Common myeloid progenitor, CD34-positive (primary cell): ENCODE measurements at regions not wholly inside any gene's neighbourhood (a gene's known extent, or its start where the extent isn't known, plus 50 kb on each side); places are given as distances from the start of the nearest gene placed in this dataset.

Experiments
- CTCF ChIA-PET: fragments of 350-600 bp; sonication (Branson Sonifier 250); formaldehyde crosslinking; loops from one replicate; lab custom pipeline; 2021; ENCODE audit warnings: antibody characterized with exemption; lab: Charles Lee
- POLR2A ChIA-PET: fragments of 350-600 bp; sonication (Branson Sonifier 250); formaldehyde crosslinking; loops from one replicate; lab custom pipeline; 2021; ENCODE audit warnings: antibody characterized with exemption; lab: Charles Lee
- DNase-seq, 3 donors: peaks; one replicate each; pipeline versions ENCODE4 v3.0.0 to v3.0.0-alpha.2; 2013
- H3K27ac ChIP-seq, 2 experiments: 1 replicate in 1 of 2; 2 replicates in 1 of 2; pipeline ENCODE4 v1.7.0; 2013; ENCODE audit warnings: inconsistent platforms in 2 of 2, low read length in 2 of 2, mild to moderate bottlenecking in 2 of 2, low read depth in 1 of 2, moderate library complexity in 1 of 2; ENCODE audit not compliant: severe bottlenecking in 2 of 2, insufficient read depth in 1 of 2, poor library complexity in 1 of 2
- H3K27me3 ChIP-seq, 5 experiments: replicated peaks in 2 of 5; 1 replicate in 3 of 5; 2 replicates in 2 of 5; pipeline versions ENCODE4 v1.6.1 to v1.7.0; 2013; ENCODE audit warnings: low read length in 4 of 5, mild to moderate bottlenecking in 2 of 5, moderate library complexity in 2 of 5, inconsistent platforms in 1 of 5; ENCODE audit not compliant: insufficient read depth in 5 of 5, control insufficient read depth in 4 of 5
- H3K36me3 ChIP-seq, 4 experiments: 1 replicate in 2 of 4; 2 replicates in 2 of 4; pipeline versions ENCODE4 v1.6.1 to v1.7.0; 2013; ENCODE audit warnings: low read length in 3 of 4, control low read depth in 1 of 4, mild to moderate bottlenecking in 1 of 4; ENCODE audit not compliant: control insufficient read depth in 4 of 4, insufficient read depth in 4 of 4
- H3K4me1 ChIP-seq, 4 experiments: 1 replicate in 3 of 4; 2 replicates in 1 of 4; pipeline versions ENCODE4 v1.6.1 to v1.7.1; 2013; ENCODE audit warnings: low read length in 3 of 4, mild to moderate bottlenecking in 3 of 4, control low read depth in 1 of 4, inconsistent platforms in 1 of 4, moderate library complexity in 1 of 4; ENCODE audit not compliant: control insufficient read depth in 4 of 4, insufficient read depth in 4 of 4; ENCODE audit errors: control extremely low read depth in 1 of 4
- H3K4me3 ChIP-seq, 7 experiments: 1 replicate in 4 of 7; 2 replicates in 3 of 7; pipeline versions ENCODE4 v1.5.1 to v1.7.0; 2013; ENCODE audit warnings: mild to moderate bottlenecking in 7 of 7, low read length in 6 of 7, moderate library complexity in 6 of 7, inconsistent platforms in 2 of 7, low read depth in 2 of 7, control low read depth in 1 of 7; ENCODE audit not compliant: insufficient read depth in 4 of 7, control insufficient read depth in 1 of 7; ENCODE audit errors: extremely low read depth in 1 of 7
- H3K9me3 ChIP-seq, 5 experiments: 1 replicate in 4 of 5; 2 replicates in 1 of 5; pipeline versions ENCODE4 v1.6.1 to v1.7.1; 2013; ENCODE audit warnings: low read length in 4 of 5, mild to moderate bottlenecking in 2 of 5, inconsistent platforms in 1 of 5, low read depth in 1 of 5, moderate library complexity in 1 of 5; ENCODE audit not compliant: control insufficient read depth in 4 of 5, insufficient read depth in 2 of 5; ENCODE audit errors: control extremely low read depth in 1 of 5
- WGBS: methylation state at CpG from one replicate; pipeline ENCODE4 v1.1.5; 2013; ENCODE audit not compliant: insufficient coverage; 5-methylcytosine and 5-hydroxymethylcytosine counted together

- no peak for DNase-seq
- H3K27ac ChIP-seq: no peak overlapping the region
- ChIA-PET CTCF (no interaction called here), POLR2A (no interaction called here)
- 92% methylated on average over 21 of the region's 32 CpGs for WGBS
- H3K4me1 ChIP-seq: no peaks in the 10 kb centered on the region
- H3K27me3 ChIP-seq: peaks cover 0 to 26% (median 4%) of the 10 kb centered on the region in 5 experiments
- no peaks in the 10 kb centered on the region for H3K36me3 ChIP-seq
- H3K9me3 ChIP-seq: no peaks in the 10 kb centered on the region
- no peak overlapping the region for H3K4me3 ChIP-seq
Observed at GRCh38 chr22:49203859-49204598, 623.6 kb downstream of the BRD1 start.

GRCh38 chr22:49203091-49203858 lies 624.4 kb downstream of the BRD1 start:
- DNase-seq: peak in 1 of 3 donors; percentile 3
- no peaks in the 10 kb centered on the region for H3K9me3 ChIP-seq
- H3K4me3 ChIP-seq: no peak overlapping the region
- no peaks in the 10 kb centered on the region for H3K36me3 ChIP-seq
- no peak overlapping the region for H3K27ac ChIP-seq
- POLR2A ChIA-PET: no interaction called here
- WGBS: 72% methylated on average over 38 of the region's 38 CpGs
- CTCF ChIA-PET: no interaction called here
- no peaks in the 10 kb centered on the region for H3K4me1 ChIP-seq
- H3K27me3 ChIP-seq: peaks cover 0 to 34% (median 6%) of the 10 kb centered on the region in 5 experiments

DNA sequence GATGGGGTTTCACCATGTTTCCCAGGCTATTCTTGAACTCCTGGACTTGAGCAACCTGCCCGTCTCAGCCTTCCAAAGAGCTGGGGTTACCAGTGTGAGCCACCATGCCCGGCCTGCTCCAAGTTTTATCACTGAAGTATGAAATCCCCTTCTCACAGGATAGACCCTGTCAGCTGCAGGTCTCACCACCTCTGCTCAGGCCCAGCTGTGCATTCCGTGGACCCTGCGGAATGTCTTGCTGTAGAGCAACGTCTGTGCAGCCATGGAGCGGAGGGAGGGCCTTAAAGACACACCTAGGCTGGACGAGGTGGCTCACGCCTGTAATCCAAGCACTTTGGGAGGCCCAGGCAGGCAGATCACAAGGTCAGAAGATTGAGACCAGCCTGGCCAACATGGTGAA lies 625.4 kb downstream of the BRD1 start:
- H3K4me1 ChIP-seq: no peaks in the 10 kb centered on the region
- no peak for DNase-seq
- CTCF ChIA-PET: no interaction called here
- no peak overlapping the region for H3K27ac ChIP-seq
- peaks cover 0 to 44% (median 8%) of the 10 kb centered on the region in 5 experiments for H3K27me3 ChIP-seq
- no peaks in the 10 kb centered on the region for H3K36me3 ChIP-seq
- no peaks in the 10 kb centered on the region for H3K9me3 ChIP-seq
- POLR2A ChIA-PET: no interaction called here
- WGBS: 83% methylated on average over 8 of the region's 8 CpGs
- H3K4me3 ChIP-seq: no peak overlapping the region

- ChIA-PET CTCF (no interaction called here), POLR2A (no interaction called here)
- WGBS: 89% methylated on average over 21 of the region's 22 CpGs
- H3K4me1 ChIP-seq: no peaks in the 10 kb centered on the region
- no peak for DNase-seq
- H3K27me3 ChIP-seq: peaks cover 0 to 53% (median 12%) of the 10 kb centered on the region in 5 experiments
- no peak overlapping the region for H3K27ac ChIP-seq
- no peaks in the 10 kb centered on the region for H3K36me3 ChIP-seq
- H3K4me3 ChIP-seq: no peak overlapping the region
- no peaks in the 10 kb centered on the region for H3K9me3 ChIP-seq
Observed at GRCh38 chr22:49201046-49201970, 626.4 kb downstream of the BRD1 start.

DNA sequence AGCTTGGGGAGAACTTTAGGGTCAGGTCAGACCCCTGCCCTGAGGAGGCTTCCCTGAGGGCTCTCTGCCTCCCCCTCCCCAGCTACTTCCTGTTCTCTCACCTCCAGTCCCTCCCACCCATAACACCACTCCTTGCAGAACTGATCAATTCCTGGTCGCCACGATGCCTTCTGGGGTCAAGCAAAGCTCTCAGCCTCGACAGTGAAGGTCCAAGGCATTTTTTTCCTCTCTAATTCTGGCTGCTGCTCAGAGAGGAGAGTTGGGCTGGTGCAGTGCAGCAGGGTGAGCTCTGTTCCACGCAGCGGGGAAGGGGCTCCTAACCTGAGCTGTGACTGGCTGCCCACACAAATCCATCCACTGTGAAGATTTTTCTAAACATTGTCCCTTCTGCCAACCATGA lies 628.4 kb downstream of the BRD1 start:
- 92% methylated on average over 3 of the region's 5 CpGs for WGBS
- Histone ChIP-seq H3K27ac (no peak overlapping the region), H3K27me3 (peaks cover 0 to 62% (median 12%) of the 10 kb centered on the region in 5 experiments), H3K9me3 (no peaks in the 10 kb centered on the region), H3K4me3 (no peak overlapping the region), H3K36me3 (no peaks in the 10 kb centered on the region), H3K4me1 (no peaks in the 10 kb centered on the region)
- POLR2A ChIA-PET: no interaction called here
- no peak for DNase-seq
- CTCF ChIA-PET: no interaction called here

- 95% methylated on average over 2 of the region's 6 CpGs for WGBS
- H3K36me3 ChIP-seq: no peaks in the 10 kb centered on the region
Observed at GRCh38 chr22:49198705-49199084, 629.0 kb downstream of the BRD1 start.

More at GRCh38 chr22:49198705-49199084, 629.0 kb downstream of the BRD1 start:
- Histone ChIP-seq H3K27ac (no peak overlapping the region), H3K4me3 (no peak overlapping the region), H3K9me3 (no peaks in the 10 kb centered on the region), H3K27me3 (peaks cover 0 to 64% (median 12%) of the 10 kb centered on the region in 5 experiments), H3K4me1 (no peaks in the 10 kb centered on the region)
- POLR2A ChIA-PET: no interaction called here
- no peak for DNase-seq
- CTCF ChIA-PET: no interaction called here
